Kidney epithelial cell (primary cell): ENCODE measurements at regions not wholly inside any gene's neighbourhood (a gene's known extent, or its start where the extent isn't known, plus 50 kb on each side); places are given as distances from the start of the nearest gene placed in this dataset.

Source experiments
- DNase-seq: peaks from one replicate; pipeline ENCODE4 v3.0.0-alpha.2; 2010; ENCODE audit warnings: low read depth
- H3K27me3 ChIP-seq: 2 replicates; pipeline ENCODE4 v1.6.0; 2011; ENCODE audit warnings: low read length; ENCODE audit not compliant: control insufficient read depth, insufficient read depth
- H3K36me3 ChIP-seq: 2 replicates; pipeline ENCODE4 v1.5.1; 2011; ENCODE audit warnings: low read length; ENCODE audit not compliant: control insufficient read depth, insufficient read depth
- H3K4me3 ChIP-seq: 2 replicates; pipeline ENCODE4 v1.5.1; 2011; ENCODE audit warnings: low read depth, mild to moderate bottlenecking, control low read depth, low read length
- CTCF ChIP-seq: IDR thresholded peaks from 2 replicates; pipeline ENCODE4 v1.5.1; 2011; ENCODE audit warnings: mild to moderate bottlenecking, moderate library complexity, low read length, control low read depth, inconsistent platforms; ENCODE audit not compliant: insufficient read depth, poor library complexity, severe bottlenecking

- no peak overlapping the region for H3K4me3 ChIP-seq
- peak; percentile 60 for DNase-seq
- no peak for TF ChIP-seq CTCF
- no peaks in the 10 kb centered on the region for H3K27me3 ChIP-seq
- no peaks in the 10 kb centered on the region for H3K36me3 ChIP-seq
These were observed 368.9 kb upstream of the CTSO start for GRCh38 chr4:156322592-156322991.

GRCh38 chr4:156321203-156321602 is 367.5 kb upstream of the CTSO start:
- Histone ChIP-seq H3K4me3 (no peak overlapping the region), H3K36me3 (no peaks in the 10 kb centered on the region), H3K27me3 (no peaks in the 10 kb centered on the region)
- TF ChIP-seq CTCF: no peak
- DNase-seq: peak; percentile 48

GRCh38 chr4:156313497-156313896 is 359.8 kb upstream of the CTSO start:
- DNase-seq: no peak
- no peak overlapping the region for H3K4me3 ChIP-seq
- no peaks in the 10 kb centered on the region for H3K27me3 ChIP-seq
- H3K36me3 ChIP-seq: no peaks in the 10 kb centered on the region
- TF ChIP-seq CTCF: no peak

GRCh38 chr4:156312261-156312847 is 358.7 kb upstream of the CTSO start:
- no peak for DNase-seq
- Histone ChIP-seq H3K27me3 (no peaks in the 10 kb centered on the region), H3K4me3 (no peak overlapping the region), H3K36me3 (no peaks in the 10 kb centered on the region)
- TF ChIP-seq CTCF: no peak

- no peak for TF ChIP-seq CTCF
- no peak for DNase-seq
- Histone ChIP-seq H3K4me3 (no peak overlapping the region), H3K36me3 (no peaks in the 10 kb centered on the region), H3K27me3 (no peaks in the 10 kb centered on the region)
These were observed 355.4 kb upstream of the CTSO start for GRCh38 chr4:156309031-156309430.

- Histone ChIP-seq H3K36me3 (no peaks in the 10 kb centered on the region), H3K27me3 (no peaks in the 10 kb centered on the region), H3K4me3 (no peak overlapping the region)
- DNase-seq: no peak
- no peak for TF ChIP-seq CTCF
These were observed 350.0 kb upstream of the CTSO start for GRCh38 chr4:156303708-156304107.
